NCI-H2227 (cell line): ENCODE measurements at regions not wholly inside any gene's neighbourhood (a gene's known extent, or its start where the extent isn't known, plus 50 kb on each side); places are given as distances from the start of the nearest gene placed in this dataset.

Experiments
- DNase-seq: peaks from one replicate; lab custom pipeline; 2025; ENCODE audit not compliant: unreplicated experiment; lab: John Stamatoyannopoulos, UW

DNA sequence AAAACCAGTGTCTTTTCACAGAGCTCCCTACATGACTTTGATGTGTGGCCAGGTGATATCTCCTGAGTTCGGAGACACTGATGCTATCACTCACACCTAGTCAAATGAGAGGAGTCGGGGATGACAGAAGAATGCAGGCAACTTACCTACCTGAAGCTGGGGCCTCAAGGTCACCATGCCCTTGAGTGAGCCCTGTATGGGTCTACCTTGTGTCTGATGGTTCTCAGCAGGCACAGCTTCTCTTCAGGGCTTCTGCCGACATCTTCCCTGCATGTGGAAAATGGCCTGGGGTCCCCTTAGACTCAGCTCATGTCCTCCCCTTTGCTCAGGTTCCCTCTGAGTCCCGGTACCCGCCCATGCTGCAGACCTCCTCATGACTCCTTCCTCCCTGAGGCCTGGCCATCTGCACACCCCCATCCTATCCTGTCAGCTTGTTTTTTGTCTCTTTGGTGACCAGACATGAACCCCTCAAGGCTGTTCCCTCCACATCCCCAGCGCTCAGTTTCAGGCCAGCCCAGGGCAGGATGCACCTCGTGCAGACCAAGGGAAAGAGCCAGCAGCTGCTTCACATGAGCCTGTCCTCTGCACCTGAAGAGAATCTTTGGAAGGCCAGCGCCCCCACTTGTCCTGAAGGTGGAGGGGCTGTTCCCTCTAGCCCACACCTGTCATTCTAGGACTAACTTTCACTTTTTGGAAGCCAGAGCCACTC lies 74.6 kb upstream of the GDF10 start:
- no peak for DNase-seq

DNA sequence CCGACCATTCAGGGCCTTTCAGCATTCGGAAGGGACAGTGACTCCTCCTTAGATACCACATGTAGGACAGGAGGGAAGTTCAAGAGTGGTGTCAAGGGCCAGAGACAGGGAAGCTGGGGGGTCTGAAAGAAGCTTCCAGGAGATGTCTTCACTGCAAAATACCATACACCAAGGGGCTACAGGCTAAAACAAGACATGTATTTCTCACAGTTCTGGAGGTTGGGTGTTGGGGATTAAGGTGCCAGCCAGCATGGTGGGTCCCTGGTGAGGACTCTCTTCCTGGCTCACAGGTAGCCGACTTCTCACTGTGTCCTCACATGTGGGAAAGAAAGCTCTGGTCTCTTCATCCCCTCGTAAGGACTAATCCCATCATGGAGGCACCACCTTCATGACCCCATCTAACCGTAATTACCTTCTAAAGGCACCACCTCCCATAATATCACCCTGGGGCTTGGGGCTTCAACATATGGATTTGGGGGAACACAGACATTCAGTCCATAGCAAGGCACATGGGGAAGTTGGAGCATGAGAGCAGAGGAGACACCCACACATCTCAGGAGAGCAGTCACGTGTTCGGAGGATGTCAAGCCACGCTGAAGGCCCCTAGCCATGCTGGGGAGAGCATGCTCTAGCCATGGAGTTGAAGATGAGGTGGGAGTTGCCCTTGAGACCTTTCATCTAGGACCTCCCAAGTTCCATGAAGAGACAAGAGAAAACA lies 73.9 kb upstream of the GDF10 start:
- DNase-seq: no peak

DNA sequence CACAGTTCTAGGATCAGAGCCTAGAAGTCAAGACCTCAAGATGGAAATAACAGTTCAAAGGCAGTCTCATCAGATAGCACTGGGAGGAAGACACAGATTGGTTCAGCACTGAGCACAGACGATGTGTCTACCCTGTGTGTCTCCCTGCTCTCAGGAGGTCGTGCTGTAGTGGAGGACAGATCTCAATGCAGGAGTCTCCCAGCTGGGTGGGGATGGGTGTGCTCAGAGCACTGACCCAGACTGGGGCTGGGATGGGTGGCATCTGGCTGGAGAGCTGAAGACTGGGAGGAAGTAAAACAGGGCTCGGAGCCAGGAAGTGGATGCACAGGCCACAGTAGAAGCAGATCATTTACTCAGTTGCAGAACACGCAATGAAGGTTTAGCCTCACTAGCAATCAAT lies 69.5 kb upstream of the GDF10 start:
- no peak for DNase-seq

DNA sequence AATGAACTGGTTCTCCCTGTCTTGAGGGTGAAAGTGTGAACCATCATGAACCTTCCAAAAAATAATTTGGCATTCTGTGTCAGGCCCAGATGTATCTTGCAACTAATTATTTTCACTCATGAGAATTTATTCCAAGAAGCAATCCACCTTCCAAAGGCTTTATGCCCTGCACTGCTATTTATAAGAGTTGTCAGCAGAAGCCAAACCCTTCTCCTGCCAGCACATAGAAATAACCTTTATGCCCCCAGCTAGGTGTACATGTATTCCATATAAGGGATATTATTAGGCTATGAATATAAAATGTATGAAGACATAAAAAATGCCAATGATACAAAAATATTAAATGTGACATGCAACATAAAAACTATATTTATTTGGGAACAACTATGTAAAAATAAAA lies 69.0 kb upstream of the GDF10 start:
- no peak for DNase-seq

DNA sequence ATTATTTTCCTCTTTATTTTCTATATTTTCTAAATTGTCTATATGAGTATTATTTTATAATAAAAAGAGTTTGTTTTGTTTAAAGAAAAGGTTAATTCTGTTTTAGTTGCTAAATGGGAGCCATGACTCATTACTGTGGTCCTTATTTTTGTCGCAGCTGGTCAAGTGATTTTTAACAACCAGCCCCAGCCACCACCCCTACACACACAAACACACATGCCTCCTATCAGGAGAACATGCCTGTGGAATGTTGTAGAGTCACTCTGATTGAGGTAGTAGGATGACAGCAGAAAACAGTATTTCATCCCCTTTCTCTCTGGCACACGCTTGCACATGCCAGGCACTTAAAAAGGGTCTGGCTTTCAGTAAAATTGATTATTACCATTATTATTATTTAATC lies 68.6 kb upstream of the GDF10 start:
- no peak for DNase-seq

GRCh38 chr10:47233631-47234030 lies 66.4 kb upstream of the GDF10 start:
- DNase-seq: no peak

DNA sequence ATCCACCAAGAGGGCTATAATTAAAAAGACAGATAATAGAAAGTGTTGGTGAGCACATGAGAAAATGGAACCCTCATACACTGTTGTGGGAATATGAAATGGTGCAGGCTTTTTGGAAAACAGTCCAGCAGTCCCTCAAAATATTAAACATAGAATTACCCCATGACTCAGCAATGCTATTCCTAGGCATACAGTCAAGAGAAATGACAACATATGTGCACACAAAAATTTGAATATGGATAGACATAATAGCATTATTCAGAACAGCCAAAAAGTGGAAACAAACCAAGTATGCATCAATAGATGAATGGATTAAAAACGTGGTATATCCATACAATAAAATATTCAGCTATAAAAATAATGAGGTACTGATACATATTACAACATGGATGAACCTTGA lies 64.5 kb upstream of the GDF10 start:
- DNase-seq: no peak

DNA sequence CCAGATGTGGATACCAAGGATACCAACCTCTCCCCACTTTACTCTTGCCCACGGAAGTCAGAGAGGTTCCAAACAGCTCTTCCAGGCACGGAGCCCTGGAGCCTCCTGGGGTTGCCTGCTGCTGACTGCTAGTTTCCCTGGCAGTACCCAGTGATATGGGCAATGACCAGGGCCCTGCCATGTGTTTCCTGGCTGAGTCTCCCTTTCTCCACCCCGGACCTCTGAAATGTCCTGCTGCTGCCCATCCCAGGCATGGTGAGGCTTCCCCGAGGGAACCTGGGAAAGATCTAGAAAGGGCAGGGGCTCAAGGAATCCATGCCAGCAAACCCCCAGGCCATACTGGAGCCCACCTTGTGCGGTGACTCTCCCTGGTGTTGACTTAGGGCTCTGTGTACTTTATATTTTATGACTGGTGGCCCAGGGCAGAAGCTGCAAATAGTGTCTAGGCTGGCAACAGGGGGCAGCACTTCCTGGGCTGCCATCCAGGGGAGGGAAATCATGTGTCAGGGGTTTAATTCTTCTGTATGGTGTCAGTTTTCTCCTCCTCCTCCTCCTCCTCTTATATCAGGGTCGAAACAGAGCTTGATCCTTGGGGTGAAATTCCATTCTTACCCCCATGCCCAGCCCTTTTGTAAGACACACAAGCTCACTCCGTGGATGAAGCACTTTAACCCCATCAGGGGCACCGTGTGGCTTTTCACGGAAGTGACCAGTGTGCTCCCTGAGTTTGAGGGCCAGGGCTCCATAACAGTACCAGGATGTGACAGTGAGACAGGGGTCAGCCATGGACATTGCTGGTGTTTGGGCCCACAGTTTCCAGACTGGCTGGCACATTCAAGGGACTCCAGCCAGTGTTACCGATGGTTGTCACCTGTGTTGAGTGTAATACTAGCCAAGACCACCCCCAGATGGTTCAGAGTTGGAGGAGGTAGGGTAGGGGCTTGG lies 62.4 kb upstream of the GDF10 start:
- DNase-seq: no peak

DNA sequence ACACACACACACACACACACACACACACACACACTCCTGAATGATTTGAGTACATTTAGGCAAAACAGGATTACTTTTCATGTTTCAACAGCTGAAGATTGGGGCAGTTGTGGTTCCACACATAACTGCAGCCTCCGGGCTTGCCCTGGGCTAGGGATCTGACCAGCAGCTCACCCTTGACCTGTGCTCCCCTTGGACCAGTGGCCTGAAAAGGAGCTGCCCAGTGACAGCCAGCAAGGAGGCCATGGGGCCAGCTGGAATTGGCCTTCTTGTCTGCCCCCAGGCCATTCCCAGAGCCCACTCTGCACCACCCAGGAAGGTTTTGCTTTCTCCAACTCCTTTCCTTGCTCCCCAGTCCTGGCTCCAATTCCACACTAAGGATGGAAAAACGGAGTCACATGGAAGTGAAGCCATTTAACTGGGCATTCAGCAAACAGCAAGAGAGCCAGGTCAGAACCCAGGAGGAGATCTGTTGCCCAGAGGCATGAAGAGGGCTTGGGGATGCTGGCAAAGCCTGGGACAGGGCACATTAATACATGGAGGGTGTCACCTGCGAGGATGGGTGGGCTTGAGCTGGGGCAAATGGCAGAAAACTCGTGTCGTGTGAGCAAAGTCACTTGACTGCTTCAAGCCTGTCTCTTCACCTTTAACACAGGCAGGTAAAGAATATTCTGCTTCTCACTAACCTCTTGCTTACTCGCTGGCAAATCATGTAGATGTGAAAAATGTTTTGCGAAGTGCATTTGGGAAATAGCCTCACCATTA lies 61.5 kb upstream of the GDF10 start:
- no peak for DNase-seq

DNA sequence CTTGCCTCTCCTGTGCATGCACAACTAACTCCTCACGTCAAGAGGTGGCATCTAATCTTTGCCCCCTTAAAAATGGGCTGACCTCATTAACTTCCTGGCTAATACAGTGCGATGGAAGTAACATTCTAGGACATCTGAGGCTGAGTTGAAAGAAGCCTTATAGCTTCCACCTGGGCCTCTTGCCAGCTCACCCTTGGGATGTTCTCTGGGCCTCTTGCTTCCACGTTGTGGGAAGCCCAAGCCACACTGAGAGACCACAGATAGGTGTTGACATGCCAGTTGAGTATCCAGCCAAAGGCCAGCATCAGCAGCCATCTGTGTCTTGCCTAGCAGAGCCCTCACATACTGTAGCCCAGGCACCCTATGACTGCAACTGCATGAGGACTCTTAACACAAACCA lies 60.8 kb upstream of the GDF10 start:
- no peak for DNase-seq

DNA sequence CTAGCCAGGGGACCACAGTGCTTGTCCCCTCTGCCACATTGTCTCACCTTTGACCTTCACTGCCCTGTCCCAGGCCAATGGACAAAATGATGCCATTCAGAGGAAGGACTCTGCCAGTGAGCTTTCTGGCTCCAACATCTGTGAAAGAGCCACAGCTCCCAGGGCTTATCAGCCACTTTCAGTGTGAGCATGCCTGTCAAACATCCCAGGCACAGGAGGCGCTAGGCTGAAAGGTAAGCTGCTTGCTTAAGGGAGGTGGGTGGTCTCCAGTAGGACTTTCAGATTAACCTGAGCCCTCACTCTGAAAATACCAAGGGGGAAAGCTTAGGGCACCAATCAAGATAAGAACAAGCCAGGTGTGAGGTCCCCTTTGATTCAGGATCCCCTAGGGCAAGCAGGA lies 59.8 kb upstream of the GDF10 start:
- DNase-seq: no peak

GRCh38 chr10:47241256-47241655 lies 58.7 kb upstream of the GDF10 start:
- no peak for DNase-seq

DNA sequence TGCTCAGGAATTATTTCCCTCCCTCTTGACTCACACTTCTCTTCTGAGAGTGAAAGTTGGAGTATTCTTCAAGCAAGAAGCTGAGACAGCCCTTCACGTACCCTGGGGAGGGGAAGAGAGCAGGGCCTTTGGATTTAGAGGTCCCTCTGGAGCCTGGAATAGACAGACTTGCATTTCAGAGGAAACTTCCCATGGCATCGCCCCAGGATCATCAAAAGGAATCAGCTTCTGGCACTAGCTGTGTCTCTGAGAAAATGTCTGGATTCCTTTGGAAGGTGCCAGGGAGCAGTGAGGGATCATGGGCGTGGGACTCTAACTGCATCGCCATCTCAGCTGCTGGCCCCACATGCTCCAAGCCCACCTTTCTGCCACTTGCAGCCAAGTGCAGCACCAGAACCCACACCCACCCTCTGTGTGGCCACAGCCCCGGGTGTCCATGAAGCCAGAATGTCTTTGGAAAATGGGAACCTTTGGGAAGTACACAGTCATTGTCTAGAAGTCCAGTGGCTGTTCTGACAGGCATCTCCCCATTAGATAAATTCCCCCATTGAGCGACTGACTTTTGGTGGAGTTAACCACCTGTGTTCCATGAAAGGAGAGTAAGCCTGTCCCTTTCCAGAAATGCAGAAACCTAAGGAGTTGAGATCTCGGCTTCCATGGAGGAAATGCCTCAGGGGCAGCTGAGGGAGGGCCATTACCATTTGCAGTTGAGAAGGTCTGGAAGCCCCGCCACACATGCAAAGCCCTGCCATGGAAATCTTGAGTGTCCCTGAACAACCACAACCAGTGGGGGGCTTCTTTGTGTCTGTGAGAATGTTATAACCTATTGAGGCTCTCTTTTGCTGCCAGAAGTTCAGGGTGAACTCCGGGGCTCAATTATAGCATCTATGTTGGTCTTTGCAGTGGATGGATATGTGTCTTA lies 57.8 kb upstream of the GDF10 start:
- no peak for DNase-seq

GRCh38 chr10:47243356-47243755 lies 56.6 kb upstream of the GDF10 start:
- DNase-seq: no peak

- DNase-seq: no peak
Measured at GRCh38 chr10:47243791-47244190, 56.2 kb upstream of the GDF10 start.

DNA sequence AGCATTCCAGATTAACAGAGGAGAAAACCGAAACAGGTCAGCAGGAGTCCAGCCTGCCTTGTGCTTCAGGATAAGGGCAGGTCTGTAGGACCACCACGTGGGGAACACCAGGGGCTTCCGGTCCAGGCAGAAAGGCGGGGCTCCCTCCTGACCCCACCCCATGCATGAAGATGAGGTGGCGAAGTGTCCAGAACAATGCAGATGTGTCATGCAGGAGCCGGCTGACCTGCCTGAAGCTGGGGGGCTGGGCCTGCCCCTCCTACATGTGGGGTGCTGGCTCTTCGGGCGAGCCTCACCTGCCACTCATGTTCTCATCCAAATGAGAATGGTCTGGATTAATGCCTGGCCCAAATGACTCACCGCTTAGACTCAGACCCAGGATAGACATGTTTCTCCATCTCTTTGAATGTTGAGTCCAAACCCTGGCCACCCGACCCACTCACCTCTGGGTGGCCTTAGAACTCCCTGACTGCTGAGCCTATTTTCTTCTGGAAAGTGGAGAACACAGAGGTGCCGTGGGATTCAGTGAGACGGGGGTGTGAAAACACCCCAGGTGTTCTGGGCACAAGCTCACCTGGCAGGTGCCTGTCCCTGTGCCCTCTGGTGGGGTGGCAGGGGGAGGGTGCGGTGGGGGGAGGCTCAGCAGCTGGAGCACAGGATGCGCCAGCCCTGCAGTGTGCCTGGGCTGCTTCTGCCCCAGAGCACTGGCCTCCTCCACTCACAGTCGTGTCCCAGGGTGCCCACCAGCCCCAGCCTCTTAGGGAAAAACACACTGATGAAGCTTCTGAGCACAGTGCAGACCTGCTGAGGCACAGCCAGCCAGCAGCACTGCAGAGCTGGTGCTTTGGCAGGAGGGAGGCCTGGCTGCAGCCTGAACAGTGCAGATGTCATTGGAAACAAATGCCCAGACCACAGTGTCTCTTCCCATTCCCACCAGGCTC lies 55.2 kb upstream of the GDF10 start:
- DNase-seq: no peak

GRCh38 chr10:47245731-47246350 lies 54.2 kb upstream of the GDF10 start:
- no peak for DNase-seq

- no peak for DNase-seq
Measured at GRCh38 chr10:47246406-47247147, 53.4 kb upstream of the GDF10 start.
